GM23338 (cell line): ENCODE measurements at regions not wholly inside any gene's neighbourhood (a gene's known extent, or its start where the extent isn't known, plus 50 kb on each side); places are given as distances from the start of the nearest gene placed in this dataset.

ENCODE experiments used
- CREB1 ChIP-seq: fragments of 250-450 bp; sonication (Bioruptor Pico); IDR thresholded peaks from 2 replicates; pipeline ENCODE4 v1.5.0; 2020; ENCODE audit warnings: low read depth, mild to moderate bottlenecking, moderate library complexity
- CTCF ChIP-seq, 2 experiments: fragments of 200-600 bp in 1 of 2; sonication (generic) in 1 of 2; conservative IDR thresholded peaks; 2 replicates each; pipeline versions ENCODE4 v1.5.1 to v1.6.1; 2016 to 2017; ENCODE audit warnings: antibody characterized with exemption in 2 of 2, low read depth in 2 of 2, mild to moderate bottlenecking in 2 of 2, moderate library complexity in 1 of 2
- EZH2 ChIP-seq: fragments of 200-600 bp; sonication (generic); IDR thresholded peaks from one replicate; pipeline ENCODE4 v1.8.0; 2017; ENCODE audit warnings: antibody characterized with exemption, mild to moderate bottlenecking, low read depth; ENCODE audit not compliant: unreplicated experiment
- EZH2phosphoT487 ChIP-seq: fragments of 200-600 bp; sonication (generic); IDR thresholded peaks from one replicate; pipeline ENCODE4 v1.8.1; 2018; ENCODE audit warnings: antibody characterized with exemption; ENCODE audit not compliant: unreplicated experiment
- POLR2AphosphoS5 ChIP-seq: IDR thresholded peaks from 2 replicates; pipeline ENCODE4 v1.6.1; 2016; ENCODE audit warnings: antibody characterized with exemption, low read depth
- REST ChIP-seq: IDR thresholded peaks from one replicate; pipeline ENCODE4 v1.6.1; 2018; ENCODE audit warnings: antibody characterized with exemption; ENCODE audit not compliant: unreplicated experiment
- ZNF462 ChIP-seq: fragments of 250-450 bp; sonication (Bioruptor Pico); IDR thresholded peaks from 2 replicates; pipeline ENCODE4 v1.5.0; 2020; ENCODE audit warnings: mild to moderate bottlenecking, moderate library complexity

- TF ChIP-seq POLR2AphosphoS5 (no peak), CTCF (conservative IDR thresholded peaks at IDR 0.05; ENCODE audit: low read depth in 2 of 2) (no peak), ZNF462 (no peak), EZH2 (no peak), EZH2phosphoT487 (no peak), CREB1 (CRISPR knock-in tag) (no peak), REST (no peak)
These were observed 162.2 kb upstream of the GPR101 start for GRCh38 chrX:137195991-137196390.
